A549 (cell line): ENCODE measurements at regions not wholly inside any gene's neighbourhood (a gene's known extent, or its start where the extent isn't known, plus 50 kb on each side); places are given as distances from the start of the nearest gene placed in this dataset.
A peak's percentile ranks its signal among the peaks of the same experiment; 100 is the strongest.

Experiments
- CBX8 ChIP-seq: fragments of 200-600 bp; sonication (generic); IDR thresholded peaks from 2 replicates; pipeline ENCODE4 v1.6.1; 2016
- EP300 ChIP-seq, 2 experiments: fragments of >200 bp; sonication (Bioruptor Twin); formaldehyde crosslinking; IDR thresholded peaks; 2 replicates in 1 of 2; 3 replicates in 1 of 2; pipeline ENCODE4 v1.6.1; 2016 to 2017
- FOSB ChIP-seq: fragments of 250-450 bp; sonication (Bioruptor Pico); IDR thresholded peaks from 2 replicates; pipeline ENCODE4 v1.5.0; 2020; ENCODE audit warnings: mild to moderate bottlenecking, moderate library complexity
- RFX5 ChIP-seq: fragments of 450-650 bp; IDR thresholded peaks from 2 replicates; pipeline ENCODE4 v1.7.1; 2014; ENCODE audit warnings: antibody characterized with exemption, mild to moderate bottlenecking, moderate library complexity
- ZFP36 ChIP-seq: fragments of 450-650 bp; IDR thresholded peaks from 2 replicates; pipeline ENCODE4 v1.6.1; 2014; ENCODE audit warnings: borderline replicate concordance; ENCODE audit not compliant: partially characterized antibody
- ZNF302 ChIP-seq: fragments of 250-450 bp; sonication (Bioruptor Pico); IDR thresholded peaks from 2 replicates; pipeline ENCODE4 v1.9.0; 2021; ENCODE audit warnings: inconsistent platforms, mild to moderate bottlenecking, moderate library complexity
- TF ChIP-seq, protein P1 (sequence below): fragments of >200 bp; sonication (Bioruptor Twin); formaldehyde crosslinking; IDR thresholded peaks from 3 replicates; pipeline ENCODE4 v1.5.1; 2016
- TF ChIP-seq, protein P2 (sequence below): IDR thresholded peaks from 2 replicates; pipeline ENCODE4 v1.6.1; 2012

DNA sequence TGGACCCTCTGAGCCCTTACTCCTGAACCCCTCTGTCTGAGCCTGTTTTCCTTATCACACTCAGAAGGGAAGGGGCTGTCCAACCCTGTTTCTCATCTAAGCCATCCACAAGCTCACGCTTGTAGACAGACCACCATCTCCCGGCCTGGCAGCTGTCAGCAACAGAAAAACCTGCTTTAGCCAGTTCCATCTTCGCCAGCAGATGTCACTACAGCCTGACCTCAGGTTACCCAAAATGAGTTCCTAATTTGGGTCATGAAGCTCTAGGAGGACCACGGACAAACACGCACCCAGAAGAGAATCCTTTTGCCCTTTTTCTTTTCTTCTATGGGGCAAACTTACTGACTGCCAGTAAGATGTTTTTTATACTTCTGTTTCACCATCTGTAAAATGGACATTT lies 445.4 kb downstream of the BCOR start:
- TF ChIP-seq, protein P1, sequence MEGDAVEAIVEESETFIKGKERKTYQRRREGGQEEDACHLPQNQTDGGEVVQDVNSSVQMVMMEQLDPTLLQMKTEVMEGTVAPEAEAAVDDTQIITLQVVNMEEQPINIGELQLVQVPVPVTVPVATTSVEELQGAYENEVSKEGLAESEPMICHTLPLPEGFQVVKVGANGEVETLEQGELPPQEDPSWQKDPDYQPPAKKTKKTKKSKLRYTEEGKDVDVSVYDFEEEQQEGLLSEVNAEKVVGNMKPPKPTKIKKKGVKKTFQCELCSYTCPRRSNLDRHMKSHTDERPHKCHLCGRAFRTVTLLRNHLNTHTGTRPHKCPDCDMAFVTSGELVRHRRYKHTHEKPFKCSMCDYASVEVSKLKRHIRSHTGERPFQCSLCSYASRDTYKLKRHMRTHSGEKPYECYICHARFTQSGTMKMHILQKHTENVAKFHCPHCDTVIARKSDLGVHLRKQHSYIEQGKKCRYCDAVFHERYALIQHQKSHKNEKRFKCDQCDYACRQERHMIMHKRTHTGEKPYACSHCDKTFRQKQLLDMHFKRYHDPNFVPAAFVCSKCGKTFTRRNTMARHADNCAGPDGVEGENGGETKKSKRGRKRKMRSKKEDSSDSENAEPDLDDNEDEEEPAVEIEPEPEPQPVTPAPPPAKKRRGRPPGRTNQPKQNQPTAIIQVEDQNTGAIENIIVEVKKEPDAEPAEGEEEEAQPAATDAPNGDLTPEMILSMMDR, result peak; percentile 39
- TF ChIP-seq EP300 (IDR thresholded peaks at IDR 0.05), result no peak
- no peak for TF ChIP-seq ZFP36
- TF ChIP-seq, protein P2, sequence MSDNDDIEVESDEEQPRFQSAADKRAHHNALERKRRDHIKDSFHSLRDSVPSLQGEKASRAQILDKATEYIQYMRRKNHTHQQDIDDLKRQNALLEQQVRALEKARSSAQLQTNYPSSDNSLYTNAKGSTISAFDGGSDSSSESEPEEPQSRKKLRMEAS, result no peak
- TF ChIP-seq ZNF302 (CRISPR knock-in tag), result no peak
- TF ChIP-seq RFX5, result no peak
- TF ChIP-seq CBX8, result no peak
- TF ChIP-seq FOSB (CRISPR knock-in tag), result no peak
